ENCODE measurements at regions not wholly inside any gene's neighbourhood (a gene's known extent, or its start where the extent isn't known, plus 50 kb on each side); places are given as distances from the start of the nearest gene placed in this dataset.
"Not testable (repeated sequence)": the region's sequence is repeated elsewhere in the genome, so short reads cannot be mapped to it uniquely, and the experiment has no call there.

- no peak for DNase-seq
Measured at GRCh38 chr16:73949574-73950320, 346.9 kb upstream of the PSMD7 start.

GRCh38 chr16:73945631-73946030 is 351.0 kb upstream of the PSMD7 start:
- no peak for DNase-seq

- not testable (repeated sequence) for DNase-seq
Measured at GRCh38 chr16:73943184-73943583, 353.4 kb upstream of the PSMD7 start.

GRCh38 chr16:73940786-73941185 is 355.8 kb upstream of the PSMD7 start:
- DNase-seq = not testable (repeated sequence)

GRCh38 chr16:73923951-73924350 is 372.7 kb upstream of the PSMD7 start:
- no peak for DNase-seq

- no peak for DNase-seq
Measured at GRCh38 chr16:73921295-73921694, 375.3 kb upstream of the PSMD7 start.

- DNase-seq = no peak
Measured at GRCh38 chr16:73916829-73917594, 379.6 kb upstream of the PSMD7 start.

- no peak for DNase-seq
Measured at GRCh38 chr16:73915935-73916334, 380.7 kb upstream of the PSMD7 start.

GRCh38 chr16:73915140-73915539 is 381.5 kb upstream of the PSMD7 start:
- no peak for DNase-seq

- no peak for DNase-seq
Measured at GRCh38 chr16:73912850-73913249, 383.8 kb upstream of the PSMD7 start.

GRCh38 chr16:73912281-73912680 is 384.3 kb upstream of the PSMD7 start:
- no peak for DNase-seq

GRCh38 chr16:73909529-73910035 is 387.0 kb upstream of the PSMD7 start:
- DNase-seq = no peak

- peak; percentile 3 for DNase-seq
Measured at GRCh38 chr16:73891129-73891542, 405.5 kb upstream of the PSMD7 start.

GRCh38 chr16:73890186-73891128 is 406.2 kb upstream of the PSMD7 start:
- DNase-seq = no peak

- DNase-seq = no peak
Measured at GRCh38 chr16:73888840-73889490, 407.6 kb upstream of the PSMD7 start.

GRCh38 chr16:73887911-73888310 is 408.7 kb upstream of the PSMD7 start:
- no peak for DNase-seq

- no peak for DNase-seq
Measured at GRCh38 chr16:73886426-73886825, 410.2 kb upstream of the PSMD7 start.

GRCh38 chr16:73885319-73885718 is 411.3 kb upstream of the PSMD7 start:
- no peak for DNase-seq

GRCh38 chr16:73883841-73884240 is 412.8 kb upstream of the PSMD7 start:
- DNase-seq = no peak

GRCh38 chr16:73883126-73883525 is 413.5 kb upstream of the PSMD7 start:
- DNase-seq = no peak

GRCh38 chr16:73882651-73883050 is 414.0 kb upstream of the PSMD7 start:
- no peak for DNase-seq

GRCh38 chr16:73882033-73882432 is 414.6 kb upstream of the PSMD7 start:
- DNase-seq = no peak

Measured in activated CD4-positive, alpha-beta T cell treated with anti-CD3 and anti-CD28 coated beads for 48 hours (primary cell).